Gastroesophageal sphincter (tissue), 3 donors: ENCODE measurements at regions not wholly inside any gene's neighbourhood (a gene's known extent, or its start where the extent isn't known, plus 50 kb on each side); places are given as distances from the start of the nearest gene placed in this dataset.

Source experiments
- EP300 ChIP-seq: sonication (generic); formaldehyde crosslinking; IDR thresholded peaks from one replicate; pipeline ENCODE4 v1.6.1; 2017; ENCODE audit warnings: antibody characterized with exemption, mild to moderate bottlenecking
- POLR2A ChIP-seq, 2 donors: fragments of 450-650 bp; IDR thresholded peaks; one replicate each; pipeline ENCODE4 v1.6.1; 2017; ENCODE audit warnings: antibody characterized with exemption in 2 of 2, mild to moderate bottlenecking in 2 of 2, moderate library complexity in 1 of 2
- POLR2AphosphoS5 ChIP-seq: sonication (generic); formaldehyde crosslinking; IDR thresholded peaks from one replicate; pipeline ENCODE4 v1.6.1; 2017; ENCODE audit warnings: antibody characterized with exemption
- TF ChIP-seq, protein P1 (sequence below), 4 experiments: fragments of 200-600 bp in 2 of 4; fragments of 450-650 bp in 2 of 4; sonication (generic) in 1 of 4; IDR thresholded peaks; one replicate each; pipeline ENCODE4 v1.5.1; 2017 to 2019; ENCODE audit warnings: antibody characterized with exemption in 4 of 4, mild to moderate bottlenecking in 2 of 4, moderate library complexity in 2 of 4

DNA sequence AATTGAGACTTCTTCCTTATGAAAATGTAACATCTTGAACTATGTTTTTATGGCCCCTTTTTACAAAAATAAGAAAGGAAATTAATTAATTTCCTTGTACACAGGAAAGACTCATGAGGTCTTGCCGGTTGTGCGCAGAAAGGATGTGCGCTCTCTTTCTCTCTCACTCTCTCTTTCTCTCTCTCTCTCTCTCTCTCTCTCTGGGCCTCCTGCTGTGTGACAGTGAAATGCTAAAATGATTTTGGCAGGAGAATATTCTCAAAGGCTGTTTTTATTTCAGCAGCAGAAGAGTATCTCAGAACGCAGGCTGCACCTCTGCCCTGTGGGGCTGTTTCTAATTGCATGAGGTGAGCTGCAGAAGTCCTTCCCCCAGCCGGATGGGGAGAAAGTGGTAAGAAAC, 349.0 kb downstream of the MID1IP1 start:
- TF ChIP-seq, protein P1, sequence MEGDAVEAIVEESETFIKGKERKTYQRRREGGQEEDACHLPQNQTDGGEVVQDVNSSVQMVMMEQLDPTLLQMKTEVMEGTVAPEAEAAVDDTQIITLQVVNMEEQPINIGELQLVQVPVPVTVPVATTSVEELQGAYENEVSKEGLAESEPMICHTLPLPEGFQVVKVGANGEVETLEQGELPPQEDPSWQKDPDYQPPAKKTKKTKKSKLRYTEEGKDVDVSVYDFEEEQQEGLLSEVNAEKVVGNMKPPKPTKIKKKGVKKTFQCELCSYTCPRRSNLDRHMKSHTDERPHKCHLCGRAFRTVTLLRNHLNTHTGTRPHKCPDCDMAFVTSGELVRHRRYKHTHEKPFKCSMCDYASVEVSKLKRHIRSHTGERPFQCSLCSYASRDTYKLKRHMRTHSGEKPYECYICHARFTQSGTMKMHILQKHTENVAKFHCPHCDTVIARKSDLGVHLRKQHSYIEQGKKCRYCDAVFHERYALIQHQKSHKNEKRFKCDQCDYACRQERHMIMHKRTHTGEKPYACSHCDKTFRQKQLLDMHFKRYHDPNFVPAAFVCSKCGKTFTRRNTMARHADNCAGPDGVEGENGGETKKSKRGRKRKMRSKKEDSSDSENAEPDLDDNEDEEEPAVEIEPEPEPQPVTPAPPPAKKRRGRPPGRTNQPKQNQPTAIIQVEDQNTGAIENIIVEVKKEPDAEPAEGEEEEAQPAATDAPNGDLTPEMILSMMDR (IDR thresholded peaks at IDR 0.05) = no peak
- TF ChIP-seq POLR2A (IDR thresholded peaks at IDR 0.05) (no peak), POLR2AphosphoS5 (no peak), EP300 (no peak)
